GM21515 (cell line): ENCODE measurements at regions not wholly inside any gene's neighbourhood (a gene's known extent, or its start where the extent isn't known, plus 50 kb on each side); places are given as distances from the start of the nearest gene placed in this dataset.
"Not testable (repeated sequence)": the region's sequence is repeated elsewhere in the genome, so short reads cannot be mapped to it uniquely, and the experiment has no call there.

Experiments
- ATAC-seq: cut with Tn5 transposase; IDR thresholded peaks from one replicate; pipeline ENCODE4 v1.9.1; 2021; ENCODE audit not compliant: unreplicated experiment

GRCh38 chr9:115525111-115526058 is 407.4 kb upstream of the TNC start:
- no peak for ATAC-seq

- ATAC-seq: no peak
These were observed 413.6 kb upstream of the TNC start for GRCh38 chr9:115531410-115532125.

- no peak for ATAC-seq
These were observed 415.6 kb upstream of the TNC start for GRCh38 chr9:115533511-115533910.

GRCh38 chr9:115540091-115540490 is 422.1 kb upstream of the TNC start:
- ATAC-seq: no peak

GRCh38 chr9:115543511-115543910 is 425.6 kb upstream of the TNC start:
- no peak for ATAC-seq

- ATAC-seq: no peak
These were observed 430.8 kb upstream of the TNC start for GRCh38 chr9:115548609-115549260.

GRCh38 chr9:115551396-115551795 is 433.4 kb upstream of the TNC start:
- ATAC-seq: no peak

- ATAC-seq: no peak
These were observed 435.3 kb upstream of the TNC start for GRCh38 chr9:115553060-115553773.

GRCh38 chr9:115556432-115556831 is 438.5 kb upstream of the TNC start:
- no peak for ATAC-seq

- no peak for ATAC-seq
These were observed 457.2 kb upstream of the TNC start for GRCh38 chr9:115575147-115575546.

- not testable (repeated sequence) for ATAC-seq
These were observed 467.5 kb upstream of the TNC start for GRCh38 chr9:115585458-115585857.

- no peak for ATAC-seq
These were observed 469.4 kb upstream of the TNC start for GRCh38 chr9:115587310-115587709.

- no peak for ATAC-seq
These were observed 472.1 kb upstream of the TNC start for GRCh38 chr9:115590011-115590410.

- ATAC-seq: no peak
These were observed 473.6 kb upstream of the TNC start for GRCh38 chr9:115591584-115591984.

- ATAC-seq: peak; percentile 51
These were observed 475.7 kb upstream of the TNC start for GRCh38 chr9:115593587-115594091.

- no peak for ATAC-seq
These were observed 476.6 kb upstream of the TNC start for GRCh38 chr9:115594557-115594956.

- ATAC-seq: no peak
These were observed 478.2 kb upstream of the TNC start for GRCh38 chr9:115596021-115596745.

GRCh38 chr9:115596746-115597080 is 478.8 kb upstream of the TNC start:
- ATAC-seq: no peak

GRCh38 chr9:115597330-115597895 is 479.5 kb upstream of the TNC start:
- ATAC-seq: no peak

- no peak for ATAC-seq
These were observed 480.8 kb upstream of the TNC start for GRCh38 chr9:115598751-115599150.
